HCT116 (cell line): ENCODE measurements at regions not wholly inside any gene's neighbourhood (a gene's known extent, or its start where the extent isn't known, plus 50 kb on each side); places are given as distances from the start of the nearest gene placed in this dataset.

Experiments
- ATAC-seq: fragments of 200-7000 bp; cut with Tn5 transposase; 2 replicates; pipeline ENCODE4 v1.9.1; 2020; ENCODE audit warnings: mild to moderate bottlenecking, moderate library complexity
- BruUV-seq: library from RNA; stranded (reverse); fragments of 400-500 nt; replicated peaks from 2 replicates; lab custom pipeline; 2021; lab: Mats Ljungman, UMichigan
- CTCF ChIA-PET: fragments of 300-600 bp; sonication (Branson Sonifier 250); formaldehyde crosslinking; loops from one replicate; lab custom pipeline; 2021; ENCODE audit warnings: antibody characterized with exemption; lab: Charles Lee
- POLR2A ChIA-PET: fragments of 300-600, 350-600 bp; sonication (Branson Sonifier 250); formaldehyde crosslinking; loops from one replicate; lab custom pipeline; 2021; ENCODE audit warnings: antibody characterized with exemption; lab: Charles Lee
- RAD21 ChIA-PET, 2 experiments: fragments of 300-600 bp; sonication (Branson Sonifier 250); formaldehyde crosslinking; loops; one replicate each; lab custom pipeline; 2023; ENCODE audit warnings: low total read pairs in 2 of 2; ENCODE audit not compliant: uncharacterized antibody in 2 of 2, unreplicated experiment in 2 of 2, low non-redundant PET in 1 of 2; lab: Charles Lee
- DNase-seq: peaks from one replicate; pipeline ENCODE4 v3.0.0-alpha.2; 2010; ENCODE audit warnings: low read depth, low spot score
- H2AFZ ChIP-seq: fragments of 200-600 bp; shearing (Covaris generic), sonication (generic); 2 replicates; pipeline ENCODE4 v1.6.1; 2017; ENCODE audit warnings: low read depth, mixed run types, mixed read lengths, antibody characterized with exemption, low read length; ENCODE audit not compliant: poor library complexity, severe bottlenecking
- H3K27ac ChIP-seq: 2 replicates; pipeline ENCODE4 v1.5.1; 2012; ENCODE audit warnings: low read depth, low read length
- H3K27me3 ChIP-seq: fragments of 200-600 bp; sonication (generic); 2 replicates; pipeline ENCODE4 v1.6.1; 2016; ENCODE audit warnings: mixed run types, low read length, mixed read lengths; ENCODE audit not compliant: insufficient read depth
- H3K36me3 ChIP-seq, 2 experiments: fragments of 200-500 bp in 1 of 2; fragments of 200-600 bp in 1 of 2; sonication (Bioruptor generic) in 1 of 2; sonication (generic) in 1 of 2; 2 replicates each; pipeline versions ENCODE4 v1.5.1 to v1.6.1; 2014 to 2016; ENCODE audit warnings: low read length in 2 of 2, inconsistent platforms in 1 of 2, mixed read lengths in 1 of 2, mixed run types in 1 of 2; ENCODE audit not compliant: insufficient read depth in 2 of 2, control insufficient read depth in 1 of 2
- H3K4me1 ChIP-seq, 2 experiments: fragments of 200-600 bp in 1 of 2; sonication (generic) in 1 of 2; 2 replicates each; pipeline versions ENCODE4 v1.5.1 to v1.6.1; 2012 to 2017; ENCODE audit warnings: low read length in 2 of 2, inconsistent platforms in 1 of 2, mild to moderate bottlenecking in 1 of 2, mixed read lengths in 1 of 2, mixed run types in 1 of 2, moderate library complexity in 1 of 2; ENCODE audit not compliant: insufficient read depth in 2 of 2, control insufficient read depth in 1 of 2
- H3K4me2 ChIP-seq: fragments of 200-600 bp; sonication (generic); 2 replicates; pipeline ENCODE4 v1.6.1; 2017; ENCODE audit warnings: mixed run types, low read length, mixed read lengths
- H3K4me3 ChIP-seq, 2 experiments: fragments of 200-600 bp in 1 of 2; sonication (generic) in 1 of 2; replicated peaks in 1 of 2; 2 replicates each; pipeline ENCODE4 v1.5.1; 2011 to 2016; ENCODE audit warnings: low read length in 2 of 2, control low read depth in 1 of 2, low read depth in 1 of 2, mild to moderate bottlenecking in 1 of 2, mixed read lengths in 1 of 2, mixed run types in 1 of 2
- H3K79me2 ChIP-seq: fragments of 200-600 bp; sonication (generic); 2 replicates; pipeline ENCODE4 v1.6.1; 2017; ENCODE audit warnings: mild to moderate bottlenecking, mixed run types, low read length, moderate library complexity, mixed read lengths; ENCODE audit not compliant: insufficient read depth
- H3K9ac ChIP-seq: fragments of 200-600 bp; sonication (generic); 2 replicates; pipeline ENCODE4 v1.6.1; 2016; ENCODE audit warnings: low read length, mixed read lengths
- H3K9me2 ChIP-seq: fragments of 200-600 bp; sonication (generic), shearing (Covaris generic); 2 replicates; pipeline ENCODE4 v1.6.1; 2017; ENCODE audit warnings: mixed run types, mild to moderate bottlenecking, moderate library complexity; ENCODE audit not compliant: insufficient read depth
- H3K9me3 ChIP-seq, 2 experiments: fragments of 200-500 bp in 1 of 2; fragments of 200-600 bp in 1 of 2; sonication (Bioruptor generic) in 1 of 2; sonication (generic) in 1 of 2; 2 replicates each; pipeline ENCODE4 v1.6.1; 2014 to 2017; ENCODE audit warnings: low read length in 2 of 2, mixed read lengths in 2 of 2, inconsistent platforms in 1 of 2, low read depth in 1 of 2, mild to moderate bottlenecking in 1 of 2, mixed run types in 1 of 2, moderate library complexity in 1 of 2; ENCODE audit not compliant: control insufficient read depth in 1 of 2, insufficient read depth in 1 of 2
- H4K20me1 ChIP-seq: fragments of 200-600 bp; sonication (generic), shearing (Covaris generic); 2 replicates; pipeline ENCODE4 v1.6.1; 2017; ENCODE audit warnings: mixed run types, mild to moderate bottlenecking, moderate library complexity; ENCODE audit not compliant: insufficient read depth
- CBX3 ChIP-seq: IDR thresholded peaks from 2 replicates; pipeline ENCODE4 v1.6.1; 2012; ENCODE audit warnings: low read depth
- EZH2 ChIP-seq: fragments of 200-600 bp; sonication (generic); IDR thresholded peaks from 2 replicates; pipeline ENCODE4 v1.6.1; 2017; ENCODE audit warnings: antibody characterized with exemption, mixed run types
- EZH2phosphoT487 ChIP-seq: fragments of 200-600 bp; IDR thresholded peaks from 2 replicates; pipeline ENCODE4 v1.6.1; 2018; ENCODE audit warnings: antibody characterized with exemption, borderline replicate concordance
- FOSL1 ChIP-seq: IDR thresholded peaks from 2 replicates; pipeline ENCODE4 v1.6.1; 2012; ENCODE audit warnings: low read depth
- POLR2AphosphoS5 ChIP-seq: IDR thresholded peaks from 2 replicates; pipeline ENCODE4 v1.6.1; 2011; ENCODE audit warnings: mild to moderate bottlenecking, low read depth, low read length, moderate library complexity
- SP1 ChIP-seq: IDR thresholded peaks from 2 replicates; pipeline ENCODE4 v1.6.1; 2012; ENCODE audit warnings: low read depth
- SRF ChIP-seq: IDR thresholded peaks from 2 replicates; pipeline ENCODE4 v1.6.1; 2012; ENCODE audit warnings: low read depth
- YY1 ChIP-seq: IDR thresholded peaks from 2 replicates; pipeline ENCODE4 v1.6.1; 2011; ENCODE audit warnings: low read length, low read depth, moderate library complexity, mild to moderate bottlenecking; ENCODE audit not compliant: insufficient replicate concordance; ENCODE audit errors: extremely low read depth
- ZFX ChIP-seq: fragments of 450-650 bp; IDR thresholded peaks from 2 replicates; pipeline ENCODE4 v1.6.1; 2017
- intact Hi-C: fragments of 100-400 bp; cut with micrococcal nuclease; formaldehyde crosslinking; loops from 2 replicates; pipeline ENCODE4 v1.10.0; 2022
- TF ChIP-seq, protein P1 (sequence below): IDR thresholded peaks from 2 replicates; pipeline ENCODE4 v1.6.1; 2012; ENCODE audit warnings: low read depth
- TF ChIP-seq, protein P2 (sequence below), 3 experiments: fragments of 200-600 bp in 1 of 3; sonication (generic) in 1 of 3; IDR thresholded peaks in 2 of 3; conservative IDR thresholded peaks in 1 of 3; 2 replicates each; pipeline ENCODE4 v1.5.1; 2012 to 2017; ENCODE audit warnings: low read depth in 2 of 3, low read length in 2 of 3, antibody characterized with exemption in 1 of 3, borderline replicate concordance in 1 of 3, control low read depth in 1 of 3, mild to moderate bottlenecking in 1 of 3, mixed read lengths in 1 of 3, mixed run types in 1 of 3, moderate library complexity in 1 of 3; ENCODE audit not compliant: insufficient read depth in 1 of 3

DNA sequence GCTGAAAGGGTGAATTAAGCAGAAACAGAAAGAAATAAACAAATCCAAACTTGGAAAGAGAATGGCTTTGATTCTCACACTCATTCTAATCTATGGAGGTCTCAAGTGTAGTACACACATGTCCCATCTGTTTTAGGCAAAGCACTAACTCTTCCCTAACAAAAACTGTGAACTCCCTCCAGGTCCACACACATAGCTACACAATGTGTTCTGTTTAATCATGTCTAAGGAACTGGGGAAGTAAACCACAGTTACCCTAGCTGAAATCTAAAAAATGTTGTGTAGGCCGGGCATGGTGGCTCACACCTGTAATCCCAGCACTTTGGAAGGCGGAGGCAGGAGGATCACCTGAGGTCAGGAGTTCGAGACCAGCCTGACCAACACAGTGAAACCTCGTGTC is 118.7 kb upstream of the FST start:
- Histone ChIP-seq H3K36me3 (no peaks in the 10 kb centered on the region), H4K20me1 (no peaks in the 10 kb centered on the region), H3K27ac (no peak overlapping the region), H3K9ac (no peak overlapping the region), H3K9me3 (no peaks in the 10 kb centered on the region), H3K27me3 (no peaks in the 10 kb centered on the region), H3K4me2 (no peak overlapping the region), H3K4me1 (peaks cover 0 to 6% of the 10 kb centered on the region in 2 experiments; a peak in 1 of 4 replicates), H3K4me3 (no peak overlapping the region), H3K79me2 (no peaks in the 10 kb centered on the region), H2AFZ (no peak overlapping the region), H3K9me2 (no peaks in the 10 kb centered on the region)
- intact Hi-C loops: no loop called here
- TF ChIP-seq ZFX: no peak
- TF ChIP-seq, protein P1, sequence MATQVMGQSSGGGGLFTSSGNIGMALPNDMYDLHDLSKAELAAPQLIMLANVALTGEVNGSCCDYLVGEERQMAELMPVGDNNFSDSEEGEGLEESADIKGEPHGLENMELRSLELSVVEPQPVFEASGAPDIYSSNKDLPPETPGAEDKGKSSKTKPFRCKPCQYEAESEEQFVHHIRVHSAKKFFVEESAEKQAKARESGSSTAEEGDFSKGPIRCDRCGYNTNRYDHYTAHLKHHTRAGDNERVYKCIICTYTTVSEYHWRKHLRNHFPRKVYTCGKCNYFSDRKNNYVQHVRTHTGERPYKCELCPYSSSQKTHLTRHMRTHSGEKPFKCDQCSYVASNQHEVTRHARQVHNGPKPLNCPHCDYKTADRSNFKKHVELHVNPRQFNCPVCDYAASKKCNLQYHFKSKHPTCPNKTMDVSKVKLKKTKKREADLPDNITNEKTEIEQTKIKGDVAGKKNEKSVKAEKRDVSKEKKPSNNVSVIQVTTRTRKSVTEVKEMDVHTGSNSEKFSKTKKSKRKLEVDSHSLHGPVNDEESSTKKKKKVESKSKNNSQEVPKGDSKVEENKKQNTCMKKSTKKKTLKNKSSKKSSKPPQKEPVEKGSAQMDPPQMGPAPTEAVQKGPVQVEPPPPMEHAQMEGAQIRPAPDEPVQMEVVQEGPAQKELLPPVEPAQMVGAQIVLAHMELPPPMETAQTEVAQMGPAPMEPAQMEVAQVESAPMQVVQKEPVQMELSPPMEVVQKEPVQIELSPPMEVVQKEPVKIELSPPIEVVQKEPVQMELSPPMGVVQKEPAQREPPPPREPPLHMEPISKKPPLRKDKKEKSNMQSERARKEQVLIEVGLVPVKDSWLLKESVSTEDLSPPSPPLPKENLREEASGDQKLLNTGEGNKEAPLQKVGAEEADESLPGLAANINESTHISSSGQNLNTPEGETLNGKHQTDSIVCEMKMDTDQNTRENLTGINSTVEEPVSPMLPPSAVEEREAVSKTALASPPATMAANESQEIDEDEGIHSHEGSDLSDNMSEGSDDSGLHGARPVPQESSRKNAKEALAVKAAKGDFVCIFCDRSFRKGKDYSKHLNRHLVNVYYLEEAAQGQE: no peak
- no peak for TF ChIP-seq EZH2
- TF ChIP-seq, protein P2, sequence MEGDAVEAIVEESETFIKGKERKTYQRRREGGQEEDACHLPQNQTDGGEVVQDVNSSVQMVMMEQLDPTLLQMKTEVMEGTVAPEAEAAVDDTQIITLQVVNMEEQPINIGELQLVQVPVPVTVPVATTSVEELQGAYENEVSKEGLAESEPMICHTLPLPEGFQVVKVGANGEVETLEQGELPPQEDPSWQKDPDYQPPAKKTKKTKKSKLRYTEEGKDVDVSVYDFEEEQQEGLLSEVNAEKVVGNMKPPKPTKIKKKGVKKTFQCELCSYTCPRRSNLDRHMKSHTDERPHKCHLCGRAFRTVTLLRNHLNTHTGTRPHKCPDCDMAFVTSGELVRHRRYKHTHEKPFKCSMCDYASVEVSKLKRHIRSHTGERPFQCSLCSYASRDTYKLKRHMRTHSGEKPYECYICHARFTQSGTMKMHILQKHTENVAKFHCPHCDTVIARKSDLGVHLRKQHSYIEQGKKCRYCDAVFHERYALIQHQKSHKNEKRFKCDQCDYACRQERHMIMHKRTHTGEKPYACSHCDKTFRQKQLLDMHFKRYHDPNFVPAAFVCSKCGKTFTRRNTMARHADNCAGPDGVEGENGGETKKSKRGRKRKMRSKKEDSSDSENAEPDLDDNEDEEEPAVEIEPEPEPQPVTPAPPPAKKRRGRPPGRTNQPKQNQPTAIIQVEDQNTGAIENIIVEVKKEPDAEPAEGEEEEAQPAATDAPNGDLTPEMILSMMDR (IDR thresholded peaks at IDR 0.05 in 2 of 3, conservative IDR thresholded peaks at IDR 0.05 in 1 of 3; ENCODE audit: borderline replicate concordance in 1 of 3, insufficient read depth in 1 of 3, low read depth in 2 of 3, low read length in 2 of 3): no peak
- no peak for TF ChIP-seq CBX3
- no peak for TF ChIP-seq FOSL1
- TF ChIP-seq POLR2AphosphoS5: no peak
- no peak for TF ChIP-seq SRF
- TF ChIP-seq SP1: no peak
- TF ChIP-seq YY1: no peak
- TF ChIP-seq EZH2phosphoT487: no peak
- ATAC-seq: no peak
- ChIA-PET POLR2A (no interaction called here), CTCF (no interaction called here), RAD21 (no interaction called here)
- no TSS peak for BruUV-seq
- no peak for DNase-seq
